SK-N-SH treated with all-trans-retinoic acid at 6 μM for 48 hours (cell line): ENCODE measurements at regions not wholly inside any gene's neighbourhood (a gene's known extent, or its start where the extent isn't known, plus 50 kb on each side); places are given as distances from the start of the nearest gene placed in this dataset.

Experiments used
- ARNTL ChIP-seq: fragments of 450-650 bp; formaldehyde crosslinking; IDR thresholded peaks from 2 replicates; pipeline ENCODE4 v1.5.0; 2020; ENCODE audit warnings: low read depth, mild to moderate bottlenecking, moderate library complexity, borderline replicate concordance
- BACH2 ChIP-seq: fragments of 250-450 bp; sonication (Bioruptor Pico); IDR thresholded peaks from 2 replicates; pipeline ENCODE4 v1.9.0; 2021; ENCODE audit warnings: mild to moderate bottlenecking, borderline replicate concordance
- CSDC2 ChIP-seq: fragments of 250-450 bp; sonication (Bioruptor Pico); IDR thresholded peaks from 2 replicates; pipeline ENCODE4 v1.5.0; 2020; ENCODE audit warnings: mild to moderate bottlenecking, moderate library complexity
- CSRNP3 ChIP-seq: fragments of 250-450 bp; sonication (Bioruptor Pico); IDR thresholded peaks from 2 replicates; pipeline ENCODE4 v1.5.1; 2021; ENCODE audit warnings: mild to moderate bottlenecking, moderate library complexity
- ESRRG ChIP-seq: fragments of 250-450 bp; sonication (Bioruptor Pico); IDR thresholded peaks from 2 replicates; pipeline ENCODE4 v1.6.1; 2021; ENCODE audit warnings: mild to moderate bottlenecking
- TCF4 ChIP-seq: fragments of 250-450 bp; sonication (Bioruptor Pico); IDR thresholded peaks from 2 replicates; pipeline ENCODE4 v1.8.0; 2021; ENCODE audit warnings: mild to moderate bottlenecking, moderate library complexity, borderline replicate concordance
- ZNF565 ChIP-seq: fragments of 450-650 bp; formaldehyde crosslinking; conservative IDR thresholded peaks from 2 replicates; pipeline ENCODE4 v1.5.0; 2020; ENCODE audit warnings: low read depth, mild to moderate bottlenecking, moderate library complexity
- ZNF8 ChIP-seq: fragments of 450-650 bp; formaldehyde crosslinking; IDR thresholded peaks from 2 replicates; pipeline ENCODE4 v1.5.0; 2020; ENCODE audit warnings: mild to moderate bottlenecking, moderate library complexity
- TF ChIP-seq, protein P1 (sequence below): fragments of 250-450 bp; sonication (Bioruptor Pico); IDR thresholded peaks from 2 replicates; pipeline ENCODE4 v1.5.1; 2020; ENCODE audit warnings: low read depth, mild to moderate bottlenecking, moderate library complexity
- TF ChIP-seq, protein P2 (sequence below): fragments of 250-450 bp; sonication (Bioruptor Pico); IDR thresholded peaks from 2 replicates; pipeline ENCODE4 v1.8.0; 2020; ENCODE audit warnings: mild to moderate bottlenecking, moderate library complexity, borderline replicate concordance
- TF ChIP-seq, protein P3 (sequence below): fragments of 250-450 bp; sonication (Bioruptor Pico); IDR thresholded peaks from 2 replicates; pipeline ENCODE4 v1.5.0; 2020; ENCODE audit warnings: mild to moderate bottlenecking, moderate library complexity

- TF ChIP-seq, protein P1, sequence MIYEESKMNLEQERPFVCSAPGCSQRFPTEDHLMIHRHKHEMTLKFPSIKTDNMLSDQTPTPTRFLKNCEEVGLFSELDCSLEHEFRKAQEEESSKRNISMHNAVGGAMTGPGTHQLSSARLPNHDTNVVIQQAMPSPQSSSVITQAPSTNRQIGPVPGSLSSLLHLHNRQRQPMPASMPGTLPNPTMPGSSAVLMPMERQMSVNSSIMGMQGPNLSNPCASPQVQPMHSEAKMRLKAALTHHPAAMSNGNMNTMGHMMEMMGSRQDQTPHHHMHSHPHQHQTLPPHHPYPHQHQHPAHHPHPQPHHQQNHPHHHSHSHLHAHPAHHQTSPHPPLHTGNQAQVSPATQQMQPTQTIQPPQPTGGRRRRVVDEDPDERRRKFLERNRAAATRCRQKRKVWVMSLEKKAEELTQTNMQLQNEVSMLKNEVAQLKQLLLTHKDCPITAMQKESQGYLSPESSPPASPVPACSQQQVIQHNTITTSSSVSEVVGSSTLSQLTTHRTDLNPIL, result no peak
- no peak for TF ChIP-seq ZNF8
- TF ChIP-seq, protein P2, sequence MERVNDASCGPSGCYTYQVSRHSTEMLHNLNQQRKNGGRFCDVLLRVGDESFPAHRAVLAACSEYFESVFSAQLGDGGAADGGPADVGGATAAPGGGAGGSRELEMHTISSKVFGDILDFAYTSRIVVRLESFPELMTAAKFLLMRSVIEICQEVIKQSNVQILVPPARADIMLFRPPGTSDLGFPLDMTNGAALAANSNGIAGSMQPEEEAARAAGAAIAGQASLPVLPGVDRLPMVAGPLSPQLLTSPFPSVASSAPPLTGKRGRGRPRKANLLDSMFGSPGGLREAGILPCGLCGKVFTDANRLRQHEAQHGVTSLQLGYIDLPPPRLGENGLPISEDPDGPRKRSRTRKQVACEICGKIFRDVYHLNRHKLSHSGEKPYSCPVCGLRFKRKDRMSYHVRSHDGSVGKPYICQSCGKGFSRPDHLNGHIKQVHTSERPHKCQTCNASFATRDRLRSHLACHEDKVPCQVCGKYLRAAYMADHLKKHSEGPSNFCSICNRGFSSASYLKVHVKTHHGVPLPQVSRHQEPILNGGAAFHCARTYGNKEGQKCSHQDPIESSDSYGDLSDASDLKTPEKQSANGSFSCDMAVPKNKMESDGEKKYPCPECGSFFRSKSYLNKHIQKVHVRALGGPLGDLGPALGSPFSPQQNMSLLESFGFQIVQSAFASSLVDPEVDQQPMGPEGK, result no peak
- TF ChIP-seq CSDC2 (CRISPR knock-in tag), result no peak
- no peak for TF ChIP-seq CSRNP3
- TF ChIP-seq, protein P3, sequence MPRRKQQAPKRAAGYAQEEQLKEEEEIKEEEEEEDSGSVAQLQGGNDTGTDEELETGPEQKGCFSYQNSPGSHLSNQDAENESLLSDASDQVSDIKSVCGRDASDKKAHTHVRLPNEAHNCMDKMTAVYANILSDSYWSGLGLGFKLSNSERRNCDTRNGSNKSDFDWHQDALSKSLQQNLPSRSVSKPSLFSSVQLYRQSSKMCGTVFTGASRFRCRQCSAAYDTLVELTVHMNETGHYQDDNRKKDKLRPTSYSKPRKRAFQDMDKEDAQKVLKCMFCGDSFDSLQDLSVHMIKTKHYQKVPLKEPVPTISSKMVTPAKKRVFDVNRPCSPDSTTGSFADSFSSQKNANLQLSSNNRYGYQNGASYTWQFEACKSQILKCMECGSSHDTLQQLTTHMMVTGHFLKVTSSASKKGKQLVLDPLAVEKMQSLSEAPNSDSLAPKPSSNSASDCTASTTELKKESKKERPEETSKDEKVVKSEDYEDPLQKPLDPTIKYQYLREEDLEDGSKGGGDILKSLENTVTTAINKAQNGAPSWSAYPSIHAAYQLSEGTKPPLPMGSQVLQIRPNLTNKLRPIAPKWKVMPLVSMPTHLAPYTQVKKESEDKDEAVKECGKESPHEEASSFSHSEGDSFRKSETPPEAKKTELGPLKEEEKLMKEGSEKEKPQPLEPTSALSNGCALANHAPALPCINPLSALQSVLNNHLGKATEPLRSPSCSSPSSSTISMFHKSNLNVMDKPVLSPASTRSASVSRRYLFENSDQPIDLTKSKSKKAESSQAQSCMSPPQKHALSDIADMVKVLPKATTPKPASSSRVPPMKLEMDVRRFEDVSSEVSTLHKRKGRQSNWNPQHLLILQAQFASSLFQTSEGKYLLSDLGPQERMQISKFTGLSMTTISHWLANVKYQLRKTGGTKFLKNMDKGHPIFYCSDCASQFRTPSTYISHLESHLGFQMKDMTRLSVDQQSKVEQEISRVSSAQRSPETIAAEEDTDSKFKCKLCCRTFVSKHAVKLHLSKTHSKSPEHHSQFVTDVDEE (CRISPR knock-in tag), result no peak
- no peak for TF ChIP-seq ARNTL (CRISPR knock-in tag)
- no peak for TF ChIP-seq BACH2 (CRISPR knock-in tag)
- no peak for TF ChIP-seq ESRRG (CRISPR knock-in tag)
- no peak for TF ChIP-seq TCF4 (CRISPR knock-in tag)
- TF ChIP-seq ZNF565 (CRISPR knock-in tag), result no peak
Observed at GRCh38 chr5:173500213-173500560, 116.3 kb downstream of the BOD1 start.
